ENCODE measurements at regions not wholly inside any gene's neighbourhood (a gene's known extent, or its start where the extent isn't known, plus 50 kb on each side); places are given as distances from the start of the nearest gene placed in this dataset.
A peak's percentile ranks its signal among the peaks of the same experiment; 100 is the strongest.

DNA sequence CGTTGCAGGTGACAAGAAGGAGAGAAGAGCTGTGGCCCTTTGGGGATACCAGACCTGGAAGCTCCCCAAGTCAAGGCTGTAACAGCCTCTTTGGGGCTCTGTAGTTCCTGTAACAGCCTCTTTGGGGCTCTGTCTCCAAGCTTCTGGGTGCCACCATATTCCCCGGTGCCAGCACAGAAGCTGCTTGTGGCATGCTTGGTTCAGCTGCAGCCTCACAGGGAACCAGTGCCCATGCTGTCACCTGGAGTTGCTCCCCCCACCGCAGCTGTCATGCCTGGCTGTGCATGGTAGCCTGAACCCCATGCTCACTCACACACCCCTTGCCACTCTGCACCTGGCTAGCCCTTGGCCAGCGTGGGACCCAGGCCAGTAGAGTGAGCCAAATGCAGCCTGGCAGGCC is 109.1 kb downstream of the ELAPOR2 start:
- no peak for DNase-seq
- H3K4me3 ChIP-seq, result no peak overlapping the region
- H3K4me1 ChIP-seq, result peaks cover 0 to 8% (median 0%) of the 10 kb centered on the region in 9 donors
- no peak for ATAC-seq
- no peaks in the 10 kb centered on the region for H3K9me3 ChIP-seq
- 89 to 92% methylated on average over 4 of the region's 4 CpGs for WGBS, 2 donors
- TF ChIP-seq CTCF (IDR thresholded peaks at IDR 0.05), result no peak
- no peak overlapping the region for H3K27ac ChIP-seq
- peaks cover 0 to under 1% (median 0%) of the 10 kb centered on the region in 9 donors for H3K36me3 ChIP-seq
- H3K27me3 ChIP-seq, result no peaks in the 10 kb centered on the region
- intact Hi-C loops (cut with DNase I), result no loop called here

- intact Hi-C loops (cut with DNase I), result loop anchor here in 1 of 10 donors (10.0 kb wide), 1 partner anchor 105 kb away; the partner anchor contains the start of gene ELAPOR2
- DNase-seq (no peak), ATAC-seq (peak in 1 of 8 donors; percentile 22)
- H3K36me3 ChIP-seq, result peaks cover 0 to 6% (median 0%) of the 10 kb centered on the region in 9 donors
- TF ChIP-seq CTCF (IDR thresholded peaks at IDR 0.05), result no peak
- peaks cover 0 to 8% (median 0%) of the 10 kb centered on the region in 9 donors for H3K4me1 ChIP-seq
- H3K9me3 ChIP-seq, result no peaks in the 10 kb centered on the region
- WGBS, 2 donors, result 95% methylated on average over 3 of the region's 3 CpGs
- H3K4me3 ChIP-seq, result no peak overlapping the region
- H3K27me3 ChIP-seq, result no peaks in the 10 kb centered on the region
- H3K27ac ChIP-seq, result no peak overlapping the region
Measured at GRCh38 chr7:86949779-86950260, 109.6 kb downstream of the ELAPOR2 start.

DNA sequence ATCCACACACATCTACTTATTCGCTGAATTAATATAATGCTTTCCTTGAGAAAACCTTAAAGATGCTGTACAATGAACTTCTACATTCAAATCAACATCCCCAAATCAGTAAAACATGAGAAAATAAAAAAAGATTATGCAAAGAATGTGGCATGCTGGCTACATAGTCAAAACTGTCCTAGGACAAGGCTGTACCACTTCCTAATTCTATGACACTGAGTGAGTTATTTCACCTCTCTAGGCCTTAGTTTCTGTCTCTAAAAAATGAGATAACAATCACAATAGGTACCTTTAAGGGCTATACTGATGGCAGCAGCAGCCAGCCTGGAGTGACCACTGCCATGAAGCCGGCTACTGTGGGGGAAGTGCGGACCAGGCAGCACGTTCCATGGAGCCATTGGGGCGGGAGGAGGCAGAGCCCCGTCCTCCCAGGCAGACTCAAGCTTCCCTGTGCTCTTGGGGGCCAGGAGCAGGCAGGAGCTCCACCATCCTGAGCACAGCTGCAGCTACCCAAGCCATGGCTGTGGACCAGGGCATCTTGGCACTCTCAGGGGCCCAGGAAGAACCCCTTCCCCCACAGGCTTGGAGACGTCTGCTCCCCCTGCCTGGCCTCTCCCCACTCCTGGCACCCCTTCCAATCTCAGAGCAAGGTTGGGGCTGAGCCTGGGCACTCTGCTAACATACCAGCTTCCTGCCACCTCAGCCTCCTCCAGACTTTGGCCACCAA is 110.2 kb downstream of the ELAPOR2 start:
- Histone ChIP-seq H3K27me3 (no peaks in the 10 kb centered on the region), H3K27ac (no peak overlapping the region), H3K4me3 (no peak overlapping the region), H3K4me1 (peaks cover 0 to 8% (median 0%) of the 10 kb centered on the region in 9 donors), H3K9me3 (no peaks in the 10 kb centered on the region), H3K36me3 (peaks cover 0 to 12% (median 0%) of the 10 kb centered on the region in 9 donors)
- no peak for TF ChIP-seq CTCF (IDR thresholded peaks at IDR 0.05)
- DNase-seq, result no peak
- ATAC-seq, result peak in 1 of 8 donors; percentile 10
- WGBS, 2 donors, result 87 to 91% methylated on average over 7 of the region's 7 CpGs
- intact Hi-C loops (cut with DNase I), result loop anchor here in 1 of 10 donors (10.0 kb wide), 1 partner anchor 106 kb away; the partner anchor contains the start of gene ELAPOR2

- Histone ChIP-seq H3K4me1 (peaks cover 0 to 8% (median 0%) of the 10 kb centered on the region in 9 donors), H3K27me3 (no peaks in the 10 kb centered on the region), H3K27ac (no peak overlapping the region), H3K36me3 (peaks cover 0 to 13% (median 0%) of the 10 kb centered on the region in 9 donors), H3K9me3 (no peaks in the 10 kb centered on the region), H3K4me3 (no peak overlapping the region)
- no peak for DNase-seq
- WGBS, 2 donors, result 16 to 21% methylated on average over 1 of the region's 1 CpG
- intact Hi-C loops (cut with DNase I), result loop anchor here in 1 of 10 donors (10.0 kb wide), 1 partner anchor 107 kb away; the partner anchor contains the start of gene ELAPOR2
- no peak for ATAC-seq
- no peak for TF ChIP-seq CTCF (IDR thresholded peaks at IDR 0.05)
Measured at GRCh38 chr7:86947929-86948328, 111.5 kb downstream of the ELAPOR2 start.

All from heart right ventricle (tissue), 16 donors.